NCI-H510A treated with DMSO at 0.1 percent for 48 hours (cell line): ENCODE measurements at regions not wholly inside any gene's neighbourhood (a gene's known extent, or its start where the extent isn't known, plus 50 kb on each side); places are given as distances from the start of the nearest gene placed in this dataset.
A peak's percentile ranks its signal among the peaks of the same experiment; 100 is the strongest.

Experiments used
- DNase-seq: peaks from one replicate; lab custom pipeline; 2025; lab: John Stamatoyannopoulos, UW

GRCh38 chr2:64369706-64370105, 84.3 kb upstream of the LGALSL start:
- DNase-seq = no peak

DNA sequence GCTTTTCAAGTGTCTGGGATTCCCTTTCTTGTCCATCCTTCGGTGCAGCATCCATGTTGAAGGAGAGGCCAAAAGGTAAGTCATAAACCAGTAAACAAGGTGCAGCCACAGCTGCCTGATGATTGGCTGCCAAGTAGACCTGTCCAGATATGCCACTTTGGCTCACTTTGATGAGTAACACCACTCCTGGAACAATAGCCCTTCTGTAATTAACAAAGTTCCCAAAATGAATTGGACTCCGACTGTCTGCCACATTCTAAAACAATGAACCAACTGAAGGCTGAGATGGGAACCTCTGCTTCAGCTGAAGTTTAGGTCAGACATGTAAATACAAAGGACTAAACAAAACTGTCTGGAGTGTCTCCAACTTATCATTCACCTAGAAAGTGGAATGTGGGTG, 82.2 kb upstream of the LGALSL start:
- no peak for DNase-seq

DNA sequence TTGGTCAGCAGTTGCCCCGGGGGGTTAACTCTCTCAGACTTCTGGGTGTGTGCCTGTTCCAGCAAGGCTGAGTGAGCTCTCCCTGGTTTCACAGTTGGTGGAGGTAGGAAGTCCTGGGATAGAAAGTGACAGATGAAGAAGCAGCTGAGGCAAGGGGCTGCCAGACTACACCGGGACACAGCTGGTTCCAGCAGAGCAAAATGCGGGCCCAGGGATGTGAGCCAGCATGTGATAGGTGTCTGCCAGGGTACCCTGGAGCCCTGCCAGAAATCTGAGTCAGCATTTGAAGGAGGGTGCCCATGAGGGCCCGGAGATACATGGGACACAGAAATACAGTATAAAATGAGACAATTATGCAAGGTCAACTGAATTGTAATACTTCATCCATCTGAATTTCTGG, 79.3 kb upstream of the LGALSL start:
- no peak for DNase-seq

DNA sequence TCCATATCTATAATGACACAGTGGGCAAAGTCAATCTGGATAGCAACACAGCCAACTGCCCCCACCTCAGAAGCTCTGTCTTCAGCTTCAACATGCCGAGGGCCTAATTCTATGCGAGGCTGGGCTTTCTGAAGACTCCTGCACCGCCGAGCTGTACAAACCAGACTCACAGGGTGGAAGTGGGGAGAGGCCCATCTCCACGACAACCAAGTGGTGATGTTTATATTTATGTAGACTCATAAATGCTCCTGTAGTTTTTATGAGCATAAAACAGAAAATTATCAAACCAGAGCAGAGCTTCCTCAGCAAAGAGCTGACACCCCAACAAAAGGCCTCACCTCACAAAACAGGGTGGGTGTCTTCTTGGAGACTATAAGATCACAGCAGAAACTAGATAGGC, 77.0 kb upstream of the LGALSL start:
- no peak for DNase-seq

GRCh38 chr2:64379186-64379585, 74.8 kb upstream of the LGALSL start:
- DNase-seq = no peak

DNA sequence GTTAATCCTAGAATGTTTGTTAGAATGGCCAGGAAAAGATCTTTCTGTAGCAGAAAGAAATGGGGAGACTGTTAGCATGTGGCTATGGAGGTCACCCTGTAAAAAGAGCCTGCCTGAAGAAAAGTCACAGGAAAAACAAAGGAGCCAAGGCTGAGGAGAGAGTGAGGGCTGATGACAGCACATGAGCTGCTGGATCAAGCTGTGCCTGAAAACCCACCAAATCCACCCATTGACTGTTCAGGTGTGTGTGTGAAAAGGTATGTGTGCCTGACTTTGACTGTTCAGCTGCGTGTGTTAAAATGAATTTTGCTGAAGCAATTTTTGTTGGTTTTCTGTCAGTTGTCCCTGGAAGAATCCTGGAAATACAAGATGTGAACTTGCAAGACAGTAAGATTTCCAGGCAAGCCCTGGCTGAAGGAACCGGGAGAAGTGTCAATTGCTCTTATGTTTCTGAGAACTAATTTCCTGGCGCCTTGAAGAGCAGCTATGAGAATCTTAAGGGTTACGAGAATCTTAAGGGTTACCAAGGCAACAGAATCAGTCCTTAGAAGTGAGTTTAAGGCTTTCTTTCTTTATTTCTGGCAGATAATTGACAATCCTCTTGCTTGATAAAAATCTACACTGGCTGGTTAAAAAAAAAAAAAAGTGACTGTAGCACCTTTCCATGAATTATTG, 73.0 kb upstream of the LGALSL start:
- no peak for DNase-seq

- no peak for DNase-seq
Measured at GRCh38 chr2:64383016-64383591, 70.9 kb upstream of the LGALSL start.

- no peak for DNase-seq
Measured at GRCh38 chr2:64383881-64384280, 70.1 kb upstream of the LGALSL start.

GRCh38 chr2:64386676-64387075, 67.3 kb upstream of the LGALSL start:
- no peak for DNase-seq

DNA sequence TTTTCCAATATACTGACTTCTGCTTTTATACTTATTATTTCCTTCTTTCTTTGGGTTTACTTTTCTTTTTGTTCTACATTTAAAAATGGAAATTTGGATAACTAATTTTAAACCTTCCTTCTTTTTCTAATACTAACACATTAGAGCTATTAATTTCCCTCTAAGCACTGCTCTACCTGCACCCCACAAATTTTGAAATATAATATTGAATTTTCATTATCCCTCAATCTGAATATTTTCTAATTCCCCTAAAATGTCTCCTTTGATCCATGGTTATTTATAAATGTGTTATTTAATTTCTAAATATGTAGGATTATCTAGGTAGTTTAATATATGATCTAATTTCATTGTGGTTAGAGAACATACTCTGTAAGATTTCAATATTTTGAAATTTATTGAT, 63.4 kb upstream of the LGALSL start:
- DNase-seq = no peak

DNA sequence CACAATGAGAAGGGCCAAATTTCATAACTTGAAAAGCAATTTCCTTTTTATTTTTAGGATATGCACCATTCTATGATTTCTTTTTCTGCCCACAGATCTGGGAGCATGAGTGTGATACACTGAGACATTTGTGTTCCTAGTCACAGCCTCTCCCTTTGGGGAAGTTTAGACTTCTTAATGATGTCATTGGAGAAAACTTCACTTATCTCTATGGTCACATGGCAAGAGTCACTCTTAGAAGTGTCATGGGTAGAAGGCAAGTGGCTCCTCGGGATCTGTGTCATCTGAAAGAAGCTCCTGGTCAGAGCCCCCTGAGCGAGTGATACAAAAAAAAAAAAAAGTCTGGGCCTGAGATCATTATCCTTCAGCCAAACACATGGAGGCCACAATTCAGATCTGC, 62.5 kb upstream of the LGALSL start:
- DNase-seq = no peak

DNA sequence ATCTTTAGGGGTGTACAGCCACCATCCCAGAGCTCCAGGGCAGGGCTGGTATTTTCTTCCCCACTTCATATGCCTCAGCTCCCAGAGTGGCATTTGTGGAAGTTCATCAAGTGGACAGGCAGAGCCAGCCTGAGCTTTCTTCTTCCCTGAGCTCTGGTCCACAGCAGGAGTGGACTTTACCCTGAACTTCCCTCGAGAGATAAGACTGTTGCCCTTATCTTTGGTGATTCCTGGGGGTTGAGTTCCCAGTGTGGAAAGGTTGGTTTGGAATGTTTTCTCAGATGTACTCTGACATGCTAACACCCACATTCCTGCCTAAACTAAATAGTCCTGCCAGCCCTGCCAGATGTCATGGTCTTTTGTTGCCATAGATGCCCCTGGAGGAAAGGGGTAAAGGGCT, 62.0 kb upstream of the LGALSL start:
- no peak for DNase-seq

DNA sequence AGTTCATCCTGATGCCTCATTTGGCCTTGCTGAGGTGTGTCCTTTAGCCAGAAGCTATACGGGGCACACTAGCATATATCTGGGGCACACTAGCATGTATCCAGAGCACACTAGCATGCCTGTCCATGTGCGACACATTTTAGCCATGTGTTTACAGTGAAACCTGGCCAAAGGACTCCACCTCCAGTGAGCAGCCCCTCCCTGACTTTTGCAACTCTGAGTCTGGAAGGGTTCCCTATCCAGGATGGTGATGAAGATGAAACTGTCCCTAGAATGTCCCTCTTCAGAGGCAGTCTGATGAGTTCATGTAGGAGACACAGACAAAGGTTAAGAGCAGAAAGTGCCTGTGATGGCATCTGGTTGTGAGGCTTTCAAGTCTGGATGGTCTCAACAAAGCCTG, 61.4 kb upstream of the LGALSL start:
- DNase-seq = no peak

GRCh38 chr2:64393383-64394010, 60.5 kb upstream of the LGALSL start:
- no peak for DNase-seq

GRCh38 chr2:64394153-64394552, 59.8 kb upstream of the LGALSL start:
- no peak for DNase-seq

DNA sequence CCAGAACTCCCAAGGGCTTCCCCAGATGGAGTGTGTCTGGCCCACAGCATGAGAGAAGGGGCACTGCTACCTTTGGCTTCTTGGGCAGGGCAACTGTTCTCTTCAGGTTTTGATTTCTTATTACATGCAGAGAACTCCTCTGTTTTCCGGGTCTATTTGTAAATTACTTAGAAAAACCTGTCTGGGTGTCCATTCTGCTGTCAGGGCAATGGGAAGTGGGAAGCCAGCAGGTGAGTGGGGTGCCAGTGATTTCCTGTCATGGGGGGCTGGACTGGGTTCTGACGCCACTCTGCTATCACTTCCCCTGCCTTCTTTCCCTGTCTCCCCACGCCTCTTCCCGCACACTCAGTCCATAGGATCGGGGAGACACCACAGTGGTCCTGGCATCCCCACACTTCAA, 58.0 kb upstream of the LGALSL start:
- DNase-seq = no peak

- DNase-seq = no peak
Measured at GRCh38 chr2:64396551-64396950, 57.4 kb upstream of the LGALSL start.

- DNase-seq = no peak
Measured at GRCh38 chr2:64398516-64399129, 55.3 kb upstream of the LGALSL start.

- DNase-seq = no peak
Measured at GRCh38 chr2:64399521-64399920, 54.4 kb upstream of the LGALSL start.

DNA sequence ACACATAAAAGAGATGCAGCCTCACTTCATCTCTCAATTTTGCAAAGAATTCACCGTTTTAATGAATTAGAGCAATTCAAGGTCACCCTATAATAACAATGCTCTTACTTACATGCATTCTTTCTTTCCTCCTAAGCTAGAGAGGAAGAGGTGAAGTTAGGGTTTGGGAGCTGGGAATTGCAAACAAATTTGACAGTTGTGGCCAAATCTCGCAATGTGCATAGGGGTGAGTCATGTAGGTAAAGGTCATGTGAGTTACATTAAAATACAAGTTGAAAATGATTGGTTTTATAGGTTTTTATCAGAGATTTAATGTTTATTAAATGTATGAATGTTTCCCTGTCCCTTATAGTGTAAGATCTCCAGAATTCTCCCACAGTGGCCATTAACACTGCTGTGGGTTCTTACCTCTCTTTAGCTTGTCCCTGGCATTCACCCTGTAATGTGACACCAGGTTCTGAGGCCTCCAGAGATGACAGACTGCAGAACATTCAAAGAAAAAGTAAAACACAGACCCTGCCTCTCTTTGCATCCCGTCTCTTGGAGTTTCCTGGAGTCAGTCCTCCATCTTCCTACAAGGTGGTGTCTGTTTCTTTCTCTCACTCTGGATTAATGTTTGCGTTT, 53.7 kb upstream of the LGALSL start:
- no peak for DNase-seq

DNA sequence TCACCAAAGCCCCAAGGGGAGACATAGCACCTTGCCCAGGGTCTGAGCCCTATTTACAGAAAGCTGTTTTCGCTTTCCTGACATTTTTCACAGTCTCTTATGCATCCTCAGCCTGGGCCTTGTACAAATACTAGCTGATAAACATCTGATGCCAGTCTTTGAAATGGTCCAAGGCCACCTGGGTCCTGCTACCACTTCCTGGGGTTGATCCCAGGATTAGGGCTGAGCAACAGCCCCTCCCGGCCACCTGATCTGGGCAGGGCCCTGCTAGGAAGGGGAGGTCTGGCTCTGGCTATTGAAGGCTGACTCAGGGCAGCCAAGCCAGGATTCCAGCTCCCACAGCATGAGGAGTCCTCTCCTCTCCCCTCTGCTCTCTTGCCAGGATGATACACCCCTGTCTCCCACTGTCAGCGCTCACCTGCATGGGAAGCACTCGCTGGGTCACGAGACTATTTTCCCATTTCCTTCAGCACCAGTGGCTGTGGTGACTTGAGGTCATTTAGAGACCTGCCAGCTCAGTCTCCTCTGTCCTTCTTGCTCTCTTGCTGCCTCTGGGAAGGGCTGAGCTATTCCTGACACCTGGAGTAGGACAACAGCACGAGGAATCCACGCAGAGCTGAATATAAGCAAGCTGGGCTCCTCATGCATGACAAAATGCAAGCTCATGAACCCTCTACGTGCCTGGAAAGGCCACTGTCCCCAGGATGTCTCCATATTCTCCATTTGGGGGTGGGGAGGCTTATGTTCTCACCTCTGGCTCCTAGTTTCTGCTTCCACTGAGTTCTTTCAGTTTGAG, 53.0 kb upstream of the LGALSL start:
- no peak for DNase-seq

GRCh38 chr2:64401529-64401880, 52.5 kb upstream of the LGALSL start:
- peak; percentile 92 for DNase-seq
